GM12878 (cell line): ENCODE measurements at regions not wholly inside any gene's neighbourhood (a gene's known extent, or its start where the extent isn't known, plus 50 kb on each side); places are given as distances from the start of the nearest gene placed in this dataset.

Experiments used
- ATAC-seq: fragments of 200-7000 bp; cut with Tn5 transposase; 3 replicates; pipeline ENCODE4 v1.9.1; 2020; ENCODE audit warnings: mild to moderate bottlenecking, moderate library complexity
- BruUV-seq: library from RNA; stranded (reverse); fragments of 400-500 nt; replicated peaks from 2 replicates; lab custom pipeline; 2021; lab: Mats Ljungman, UMichigan
- CTCF ChIA-PET: fragments of 300-600 bp; sonication (Branson Sonifier 250); formaldehyde crosslinking; extraction: SDS; loops from one replicate; lab custom pipeline; 2021; ENCODE audit warnings: inconsistent platforms; lab: Yijun Ruan, JAX
- POLR2A ChIA-PET: fragments of 350-600 bp; formaldehyde crosslinking; extraction: SDS; loops from one replicate; lab custom pipeline; 2021; ENCODE audit warnings: inconsistent platforms; lab: Charles Lee
- RAD21 ChIA-PET: fragments of 300-600 bp; sonication (Branson Sonifier 250); formaldehyde crosslinking; loops from one replicate; lab custom pipeline; 2023; ENCODE audit warnings: antibody characterized with exemption; ENCODE audit not compliant: unreplicated experiment; lab: Charles Lee
- SMC1A ChIA-PET: fragments of 300-600 bp; sonication (Branson Sonifier 250); formaldehyde crosslinking; loops from one replicate; lab custom pipeline; 2023; ENCODE audit not compliant: unreplicated experiment, uncharacterized antibody; lab: Charles Lee
- DNase-seq: peaks from one replicate; pipeline ENCODE4 v3.0.0-alpha.2; 2011; ENCODE audit warnings: low read depth, low spot score
- FAIRE-seq: peaks from 3 replicates; lab custom pipeline; 2011; peaks lifted over from hg19 to GRCh38; lab: Jason Lieb, UNC
- H2AFZ ChIP-seq: 2 replicates; pipeline ENCODE4 v1.6.0; 2011; ENCODE audit warnings: low read depth, low read length, control low read depth; ENCODE audit not compliant: control insufficient read depth
- H3K27ac ChIP-seq: 2 replicates; pipeline ENCODE4 v1.5.1; 2011; ENCODE audit warnings: control low read depth; ENCODE audit not compliant: control insufficient read depth, insufficient read depth
- H3K27me3 ChIP-seq, 2 experiments: replicated peaks in 1 of 2; 2 replicates each; pipeline versions ENCODE4 v1.6.0 to v1.6.1; 2011; ENCODE audit warnings: low read length in 1 of 2; ENCODE audit not compliant: control insufficient read depth in 2 of 2, insufficient read depth in 2 of 2
- H3K36me3 ChIP-seq, 2 experiments: 2 replicates each; pipeline ENCODE4 v1.5.1; 2011; ENCODE audit warnings: low read length in 1 of 2; ENCODE audit not compliant: control insufficient read depth in 2 of 2, insufficient read depth in 2 of 2
- H3K4me1 ChIP-seq: 2 replicates; pipeline ENCODE4 v1.6.1; 2011; ENCODE audit warnings: mild to moderate bottlenecking, low read length, moderate library complexity, mixed read lengths; ENCODE audit not compliant: control insufficient read depth, insufficient read depth
- H3K4me2 ChIP-seq: 2 replicates; pipeline ENCODE4 v1.6.0; 2011; ENCODE audit warnings: control low read depth; ENCODE audit not compliant: control insufficient read depth, insufficient read depth
- H3K4me3 ChIP-seq: fragments of 200-600 bp; sonication (generic); 2 replicates; pipeline ENCODE4 v1.5.1; 2016
- H3K79me2 ChIP-seq: 2 replicates; pipeline ENCODE4 v1.6.0; 2011; ENCODE audit warnings: low read length; ENCODE audit not compliant: control insufficient read depth, insufficient read depth
- H3K9ac ChIP-seq: 2 replicates; pipeline ENCODE4 v1.8.0; 2011; ENCODE audit warnings: low read length, control low read depth, mixed read lengths; ENCODE audit not compliant: control insufficient read depth, insufficient read depth
- H3K9me3 ChIP-seq: replicated peaks from 3 replicates; pipeline ENCODE4 v1.5.1; 2011; ENCODE audit warnings: mild to moderate bottlenecking, low read length; ENCODE audit not compliant: control insufficient read depth, insufficient read depth
- H4K20me1 ChIP-seq: 2 replicates; pipeline ENCODE4 v1.6.0; 2011; ENCODE audit not compliant: control insufficient read depth, insufficient read depth
- ASH2L ChIP-seq: fragments of 300-600, 200-600 bp; sonication (generic); IDR thresholded peaks from 2 replicates; pipeline ENCODE4 v1.6.1; 2017; ENCODE audit warnings: low read depth, mild to moderate bottlenecking, borderline replicate concordance
- BCL11A ChIP-seq: IDR thresholded peaks from 2 replicates; pipeline ENCODE4 v1.6.1; 2011; ENCODE audit warnings: low read depth, low read length
- CBX3 ChIP-seq: fragments of 200-600 bp; sonication (generic); IDR thresholded peaks from 2 replicates; pipeline ENCODE4 v1.6.1; 2016; ENCODE audit warnings: low read depth, borderline replicate concordance
- JUND ChIP-seq: IDR thresholded peaks from 2 replicates; pipeline ENCODE4 v1.6.1; 2012; ENCODE audit warnings: low read depth, mild to moderate bottlenecking, low read length, improper control_type of control experiment, moderate library complexity
- MYB ChIP-seq: fragments of 150-350 bp; IDR thresholded peaks from 2 replicates; pipeline ENCODE4 v1.6.1; 2014; ENCODE audit warnings: mild to moderate bottlenecking, low read depth, low read length, borderline replicate concordance
- SMAD1 ChIP-seq: fragments of 450-650 bp; IDR thresholded peaks from 2 replicates; pipeline ENCODE4 v1.6.1; 2018; ENCODE audit warnings: mild to moderate bottlenecking, low read depth; ENCODE audit not compliant: partially characterized antibody
- SMC3 ChIP-seq: IDR thresholded peaks from 2 replicates; pipeline ENCODE4 v1.6.1; 2011; ENCODE audit warnings: low read length, improper control_type of control experiment, borderline replicate concordance
- TCF12 ChIP-seq: IDR thresholded peaks from 2 replicates; pipeline ENCODE4 v1.6.1; 2011; ENCODE audit warnings: low read depth, mild to moderate bottlenecking, low read length
- USF1 ChIP-seq: IDR thresholded peaks from 2 replicates; pipeline ENCODE4 v1.6.1; 2011; ENCODE audit warnings: borderline replicate concordance, low read depth, mild to moderate bottlenecking, moderate library complexity, mixed read lengths, low read length; ENCODE audit not compliant: insufficient read depth; ENCODE audit errors: extremely low read length
- YY1 ChIP-seq: IDR thresholded peaks from 2 replicates; pipeline ENCODE4 v1.6.1; 2011; ENCODE audit warnings: low read depth, mild to moderate bottlenecking, low read length
- WGBS: methylation state at CpG from one replicate; pipeline ENCODE4 v1.1.6; 2016; ENCODE audit warnings: low lambda C conversion rate; ENCODE audit not compliant: insufficient replicate concordance, insufficient coverage; ENCODE audit errors: missing lambda C conversion rate; 5-methylcytosine and 5-hydroxymethylcytosine counted together
- in situ Hi-C: fragments of 300-500 bp; cut with MboI; formaldehyde crosslinking; loops from 9 replicates; pipeline ENCODE4 v1.14.3; 2018; ENCODE audit warnings: mixed read lengths
- intact Hi-C: fragments of 100-400 bp; cut with micrococcal nuclease; formaldehyde crosslinking; loops from one replicate; pipeline ENCODE4 v1.14.2; 2022; ENCODE audit not compliant: unreplicated experiment

DNA sequence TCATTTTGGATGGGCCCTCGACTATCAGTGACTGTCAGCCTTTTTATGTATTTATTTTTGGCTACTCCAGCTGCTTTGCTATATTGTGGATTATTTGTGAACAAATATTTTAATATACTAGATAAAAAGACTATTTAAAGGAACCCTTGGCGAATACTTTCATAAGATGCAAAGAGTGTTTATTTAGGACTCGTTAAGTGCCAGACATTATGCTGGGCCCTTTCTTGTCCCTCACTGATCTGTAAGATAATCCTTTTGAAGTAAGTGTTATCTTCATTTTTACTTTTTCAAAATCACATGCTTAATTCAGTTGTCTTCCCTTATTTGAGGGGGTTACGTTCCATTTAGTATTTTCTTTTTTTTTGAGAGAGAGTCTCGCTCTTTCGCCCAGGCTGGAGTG, 376.8 kb upstream of the C2CD4B start:
- H2AFZ ChIP-seq: no peak overlapping the region
- no peaks in the 10 kb centered on the region for H3K36me3 ChIP-seq
- no TSS peak for BruUV-seq
- DNase-seq (no peak), FAIRE-seq (no peak), ATAC-seq (no peak)
- H4K20me1 ChIP-seq: no peaks in the 10 kb centered on the region
- ChIA-PET RAD21 (no interaction called here), POLR2A (no interaction called here), CTCF (no interaction called here), SMC1A (no interaction called here)
- intact Hi-C loops: no loop called here
- no peak overlapping the region for H3K27ac ChIP-seq
- TF ChIP-seq SMC3: no peak
- no peak for TF ChIP-seq USF1
- no peak for TF ChIP-seq YY1
- TF ChIP-seq CBX3: no peak
- TF ChIP-seq SMAD1: no peak
- TF ChIP-seq BCL11A: no peak
- no peak for TF ChIP-seq MYB
- no peak for TF ChIP-seq TCF12
- TF ChIP-seq JUND: no peak
- in situ Hi-C loops: no loop called here
- H3K4me3 ChIP-seq: no peak overlapping the region
- H3K4me1 ChIP-seq: no peaks in the 10 kb centered on the region
- H3K4me2 ChIP-seq: no peak overlapping the region
- WGBS: 62% methylated on average over 6 of the region's 6 CpGs
- no peak overlapping the region for H3K9ac ChIP-seq
- no peaks in the 10 kb centered on the region for H3K79me2 ChIP-seq
- H3K9me3 ChIP-seq: no peaks in the 10 kb centered on the region
- H3K27me3 ChIP-seq: no peaks in the 10 kb centered on the region

DNA sequence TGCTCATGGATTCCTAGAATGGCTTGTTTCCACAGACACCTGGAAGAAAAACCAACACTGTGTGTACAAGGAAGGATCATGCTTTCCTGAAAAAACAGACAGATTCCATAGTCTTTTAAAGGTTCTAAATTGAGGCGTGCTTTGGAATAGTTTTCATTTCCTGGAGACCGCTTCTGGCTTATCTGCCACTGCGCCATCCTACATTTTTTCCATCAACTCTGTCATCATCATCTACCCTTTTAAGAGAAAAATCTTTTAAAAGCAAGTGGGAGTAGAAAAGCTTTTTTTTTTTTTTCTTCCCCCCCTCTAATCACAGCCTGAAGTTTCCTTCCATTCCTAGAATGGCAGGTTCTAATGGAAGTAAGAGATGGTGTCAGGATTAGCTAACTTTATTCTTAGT, 379.4 kb upstream of the C2CD4B start:
- Histone ChIP-seq H4K20me1 (no peaks in the 10 kb centered on the region), H3K27me3 (no peaks in the 10 kb centered on the region), H3K9ac (no peak overlapping the region), H3K9me3 (no peaks in the 10 kb centered on the region), H3K4me2 (no peak overlapping the region), H2AFZ (no peak overlapping the region), H3K27ac (no peak overlapping the region), H3K36me3 (no peaks in the 10 kb centered on the region), H3K4me3 (no peak overlapping the region), H3K79me2 (no peaks in the 10 kb centered on the region), H3K4me1 (no peaks in the 10 kb centered on the region)
- no peak for ATAC-seq
- 67% methylated on average over 3 of the region's 3 CpGs for WGBS
- RAD21 ChIA-PET: no interaction called here
- POLR2A ChIA-PET: interaction anchor here (0.7 kb wide), 1 partner anchor 1652 kb away, joined by 3 read pairs; no protein-coding TSS in a partner anchor
- intact Hi-C loops (no loop called here), in situ Hi-C loops (no loop called here)
- no peak for TF ChIP-seq ASH2L
- BruUV-seq: no TSS peak
- CTCF ChIA-PET: no interaction called here
- SMC1A ChIA-PET: interaction anchor here (0.6 kb wide), 1 partner anchor 32 kb away, joined by 3 read pairs; no protein-coding TSS in a partner anchor
- no peak for FAIRE-seq
- no peak for DNase-seq
